Bronchial epithelial cell (primary cell): ENCODE measurements at regions not wholly inside any gene's neighbourhood (a gene's known extent, or its start where the extent isn't known, plus 50 kb on each side); places are given as distances from the start of the nearest gene placed in this dataset.

Source experiments
- DNase-seq: peaks from one replicate; pipeline ENCODE4 v3.0.0-alpha.2; 2010; ENCODE audit warnings: low read depth
- FAIRE-seq: peaks from 2 replicates; lab custom pipeline; 2011; peaks lifted over from hg19 to GRCh38; lab: Jason Lieb, UNC
- H3K27me3 ChIP-seq: 2 replicates; pipeline ENCODE4 v1.5.1; 2011; ENCODE audit warnings: low read length; ENCODE audit not compliant: control insufficient read depth, insufficient read depth
- H3K36me3 ChIP-seq: 2 replicates; pipeline ENCODE4 v1.5.1; 2011; ENCODE audit warnings: low read length; ENCODE audit not compliant: control insufficient read depth, insufficient read depth
- H3K4me3 ChIP-seq: 2 replicates; pipeline ENCODE4 v1.5.1; 2011; ENCODE audit warnings: mild to moderate bottlenecking, low read depth, low read length, control low read depth
- CTCF ChIP-seq: IDR thresholded peaks from 2 replicates; pipeline ENCODE4 v1.5.1; 2011; ENCODE audit warnings: mild to moderate bottlenecking, moderate library complexity, low read length, control low read depth, inconsistent platforms; ENCODE audit not compliant: insufficient read depth, severe bottlenecking

GRCh38 chr1:95396557-95396956 lies 162.5 kb downstream of the RWDD3 start:
- TF ChIP-seq CTCF, result no peak
- FAIRE-seq (no peak), DNase-seq (no peak)
- no peak overlapping the region for H3K4me3 ChIP-seq
- no peaks in the 10 kb centered on the region for H3K27me3 ChIP-seq
- H3K36me3 ChIP-seq, result no peaks in the 10 kb centered on the region

DNA sequence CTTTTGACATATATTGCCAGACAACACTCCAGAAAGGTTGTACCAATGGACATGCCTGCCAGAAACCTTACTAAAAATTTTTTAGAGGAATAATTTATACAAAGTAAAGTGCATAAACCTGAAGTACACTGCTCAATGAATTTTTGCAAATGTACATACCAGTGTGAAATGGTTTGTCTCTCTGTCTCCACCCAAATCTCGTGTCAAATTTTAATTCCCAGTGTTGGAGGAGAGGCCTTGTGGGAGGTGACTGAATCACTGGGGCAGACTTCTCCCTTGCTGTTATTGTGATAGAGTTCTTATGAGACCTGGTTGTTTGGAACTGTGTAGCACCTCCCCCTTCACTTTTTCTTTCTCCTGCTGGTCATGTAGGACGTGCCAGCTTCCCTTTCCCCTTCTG lies 168.8 kb downstream of the RWDD3 start:
- no peak for TF ChIP-seq CTCF
- no peak for FAIRE-seq
- Histone ChIP-seq H3K4me3 (no peak overlapping the region), H3K27me3 (no peaks in the 10 kb centered on the region), H3K36me3 (no peaks in the 10 kb centered on the region)
- DNase-seq, result no peak

DNA sequence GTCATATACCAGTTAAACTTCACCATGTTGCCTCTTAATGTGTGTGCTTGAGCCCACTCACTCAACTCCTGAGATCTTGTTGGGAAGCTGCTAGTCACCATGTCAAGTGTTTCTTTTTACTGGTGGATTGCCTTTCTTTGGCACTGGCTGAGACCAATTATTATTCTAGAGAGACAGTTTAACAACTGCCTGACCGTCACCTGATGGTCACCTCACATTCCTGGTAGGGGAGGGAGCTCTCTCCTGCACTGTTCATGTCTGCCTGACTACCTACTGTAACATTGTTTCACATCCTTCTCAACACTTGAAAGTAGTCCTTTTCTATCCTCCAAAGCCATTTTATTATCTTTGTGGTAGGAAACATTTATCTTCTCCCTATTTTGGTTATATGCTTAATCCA lies 172.3 kb downstream of the RWDD3 start:
- DNase-seq, result no peak
- FAIRE-seq, result no peak
- Histone ChIP-seq H3K36me3 (no peaks in the 10 kb centered on the region), H3K27me3 (no peaks in the 10 kb centered on the region), H3K4me3 (no peak overlapping the region)
- no peak for TF ChIP-seq CTCF

DNA sequence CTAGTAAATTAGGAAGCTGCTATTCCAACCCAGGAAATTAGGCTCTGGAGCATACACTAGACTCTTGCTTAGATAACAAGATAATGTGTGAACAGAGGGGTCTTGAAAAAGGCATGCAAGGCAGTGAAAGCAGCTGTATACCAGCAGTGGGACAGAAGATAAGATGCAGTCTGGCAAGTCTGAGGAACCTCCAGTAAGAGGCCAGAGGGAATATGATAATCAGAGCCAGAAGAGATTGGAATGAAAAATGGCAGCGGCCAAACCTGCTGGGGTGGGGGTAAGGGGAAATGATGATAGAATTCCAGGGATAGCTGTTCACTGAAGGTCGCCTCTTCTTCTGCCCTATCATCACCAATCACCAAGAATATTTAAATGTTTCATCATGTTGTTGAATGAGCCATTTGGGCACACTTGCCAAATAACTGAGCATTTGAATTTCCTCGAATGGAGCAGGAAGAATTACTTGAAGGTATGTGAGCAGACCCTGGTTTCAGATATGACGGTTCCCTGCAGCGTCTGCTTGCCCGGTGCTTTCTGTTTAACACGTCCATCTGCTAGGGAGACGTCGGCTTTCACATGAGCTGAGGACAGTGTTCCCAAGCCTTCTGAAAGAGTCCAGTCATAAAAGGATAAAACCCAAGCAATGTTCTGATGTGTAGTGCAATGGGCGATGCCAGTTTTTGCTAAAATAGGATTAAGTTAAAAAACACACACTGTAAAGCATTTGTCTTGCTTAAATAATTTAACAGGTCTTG lies 173.3 kb downstream of the RWDD3 start:
- Histone ChIP-seq H3K27me3 (no peaks in the 10 kb centered on the region), H3K36me3 (no peaks in the 10 kb centered on the region), H3K4me3 (no peak overlapping the region)
- FAIRE-seq (no peak), DNase-seq (no peak)
- no peak for TF ChIP-seq CTCF

DNA sequence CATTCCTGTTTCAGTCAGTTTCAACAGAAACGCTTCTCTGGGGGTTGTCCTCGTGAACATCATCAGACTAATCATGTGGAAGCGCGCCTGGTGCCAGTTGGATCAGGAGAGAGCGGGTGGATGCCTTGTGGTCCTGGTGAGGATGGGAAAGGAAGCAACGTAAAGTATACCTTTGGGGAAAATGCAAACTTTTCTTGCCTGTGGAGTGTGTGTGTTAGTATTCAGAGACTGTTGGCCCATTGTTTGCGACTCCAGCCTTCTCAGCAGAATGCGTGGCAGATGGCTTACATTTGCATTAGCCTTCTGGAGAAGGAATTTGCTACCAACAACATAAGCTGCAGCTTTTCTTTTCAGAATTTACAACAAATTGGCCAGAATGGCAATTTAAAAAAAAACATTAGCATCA lies 173.9 kb downstream of the RWDD3 start:
- TF ChIP-seq CTCF, result no peak
- FAIRE-seq, result no peak
- no peak for DNase-seq
- no peaks in the 10 kb centered on the region for H3K27me3 ChIP-seq
- H3K36me3 ChIP-seq, result no peaks in the 10 kb centered on the region
- H3K4me3 ChIP-seq, result no peak overlapping the region

- FAIRE-seq (no peak), DNase-seq (no peak)
- H3K27me3 ChIP-seq, result no peaks in the 10 kb centered on the region
- no peak overlapping the region for H3K4me3 ChIP-seq
- no peaks in the 10 kb centered on the region for H3K36me3 ChIP-seq
- TF ChIP-seq CTCF, result no peak
Measured at GRCh38 chr1:95408507-95409136, 174.6 kb downstream of the RWDD3 start.
